HG02623 (cell line): ENCODE measurements at regions not wholly inside any gene's neighbourhood (a gene's known extent, or its start where the extent isn't known, plus 50 kb on each side); places are given as distances from the start of the nearest gene placed in this dataset.
"Not testable (repeated sequence)": the region's sequence is repeated elsewhere in the genome, so short reads cannot be mapped to it uniquely, and the experiment has no call there.

Experiments
- ATAC-seq: cut with Tn5 transposase; IDR thresholded peaks from one replicate; pipeline ENCODE4 v1.9.1; 2021; ENCODE audit warnings: moderate library complexity; ENCODE audit not compliant: unreplicated experiment

DNA sequence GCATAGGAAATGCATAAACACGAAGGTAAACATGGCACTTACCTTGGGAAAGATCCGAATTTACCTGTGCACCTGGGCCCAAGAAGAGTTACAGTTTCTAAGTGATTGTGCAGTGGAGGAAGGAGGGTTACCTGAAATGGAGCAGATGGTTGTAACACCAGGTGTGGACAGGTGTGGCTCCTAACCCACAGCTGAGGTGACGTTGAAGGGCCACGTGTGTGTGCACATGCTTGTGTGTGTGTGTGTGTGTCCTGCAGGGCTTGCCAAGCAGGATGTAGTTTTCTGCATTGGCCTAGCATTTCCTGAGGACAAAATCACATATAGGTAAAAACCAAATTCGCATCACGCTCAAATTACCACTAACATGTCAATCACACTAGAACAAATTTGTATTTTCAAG, 240.8 kb downstream of the ANKRD60 start:
- no peak for ATAC-seq

DNA sequence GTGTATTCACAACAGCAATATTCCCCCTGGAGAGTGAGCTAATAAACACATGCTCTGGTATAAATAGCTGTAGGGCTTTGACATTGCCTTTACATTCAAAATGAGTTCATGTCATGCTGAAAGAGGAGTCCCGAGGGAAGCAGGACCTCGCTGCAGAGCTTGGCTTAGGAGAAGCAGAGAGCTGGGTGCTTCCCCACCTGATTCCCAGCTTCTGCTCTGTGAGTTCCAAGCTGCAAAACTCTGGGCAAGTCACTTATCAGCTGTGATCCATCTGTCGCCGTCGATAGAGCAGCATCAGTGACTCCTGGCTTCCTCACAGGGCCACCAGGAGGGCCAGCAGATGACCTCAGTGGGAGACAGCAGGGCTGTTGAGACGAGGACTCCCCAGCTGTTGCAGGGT, 241.8 kb downstream of the ANKRD60 start:
- ATAC-seq, result no peak

DNA sequence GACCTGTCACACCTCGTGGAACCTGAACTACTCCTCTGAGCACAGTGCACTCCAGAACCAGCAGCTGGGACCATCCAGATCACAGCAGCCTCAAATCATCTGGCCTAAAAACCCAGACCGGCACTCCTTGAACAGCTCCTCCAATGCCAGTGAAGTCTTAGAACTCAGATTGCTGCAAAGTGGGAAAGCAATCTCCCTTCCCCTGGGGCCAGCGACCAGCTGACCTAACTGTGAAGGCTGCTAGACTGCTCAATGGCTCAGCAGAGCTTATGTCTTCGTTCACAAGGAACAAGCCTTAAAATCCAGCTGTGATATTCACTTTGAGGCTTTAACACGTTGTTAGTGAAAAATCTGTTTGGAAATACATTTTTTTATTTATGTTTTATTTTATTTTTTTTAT, 243.2 kb downstream of the ANKRD60 start:
- ATAC-seq, result no peak

DNA sequence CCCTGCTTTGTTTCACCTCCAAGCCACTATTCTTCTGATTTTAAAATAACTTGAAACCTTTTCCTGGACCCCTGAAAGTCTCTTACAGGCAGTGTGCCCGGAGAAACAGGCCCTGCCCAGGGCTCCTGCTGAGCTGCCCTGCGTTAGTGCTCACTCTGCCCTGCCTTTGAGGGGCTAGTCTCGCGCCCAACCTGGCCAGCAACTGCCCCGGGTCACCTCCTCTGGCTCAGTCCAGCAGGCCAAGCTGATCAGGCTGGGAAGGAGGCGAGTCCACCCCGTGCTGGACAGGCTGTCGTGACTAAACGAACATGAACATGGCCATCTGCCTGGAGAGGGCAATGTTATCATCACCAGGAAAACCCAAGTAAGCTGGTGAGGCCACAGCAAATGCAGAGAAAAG, 245.4 kb downstream of the ANKRD60 start:
- ATAC-seq, result no peak

DNA sequence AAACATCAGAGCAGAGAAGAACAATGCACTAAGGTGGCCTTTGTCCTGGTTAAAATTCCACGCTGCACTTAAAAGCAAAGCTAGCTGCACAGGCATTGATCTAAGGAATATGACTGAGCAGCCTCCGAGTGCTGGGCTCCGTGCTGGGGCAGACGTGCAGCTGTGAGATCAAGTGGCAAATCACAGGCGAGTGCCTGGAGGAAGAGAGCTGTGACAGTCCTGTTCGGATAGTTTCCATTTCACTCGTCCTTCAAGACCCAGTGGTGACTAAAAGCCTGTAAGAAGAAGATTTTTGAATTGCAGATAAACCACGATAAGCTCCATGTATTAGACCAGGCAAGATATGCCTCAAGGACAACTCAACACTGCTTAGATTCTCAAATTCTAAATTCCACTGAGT, 247.9 kb downstream of the ANKRD60 start:
- ATAC-seq, result no peak

DNA sequence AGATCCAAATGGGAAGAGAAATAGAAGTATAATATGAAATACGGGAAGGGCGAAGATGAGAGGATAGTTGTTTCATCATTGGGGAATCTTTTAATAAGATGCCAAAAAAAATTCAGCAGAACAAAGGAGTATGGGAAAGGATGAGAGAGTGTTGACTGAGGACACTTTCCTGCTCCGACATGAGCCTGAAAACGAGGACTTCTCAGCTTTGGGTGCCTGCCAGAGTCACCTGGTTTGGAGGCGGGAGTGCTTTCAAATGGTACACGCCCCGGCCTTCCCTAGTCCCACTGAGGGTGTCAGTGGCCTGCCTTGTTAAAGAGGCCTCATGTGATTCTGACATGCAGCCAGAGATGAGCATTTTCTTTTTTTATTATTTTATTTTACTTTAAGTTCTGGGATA, 250.9 kb downstream of the ANKRD60 start:
- no peak for ATAC-seq

DNA sequence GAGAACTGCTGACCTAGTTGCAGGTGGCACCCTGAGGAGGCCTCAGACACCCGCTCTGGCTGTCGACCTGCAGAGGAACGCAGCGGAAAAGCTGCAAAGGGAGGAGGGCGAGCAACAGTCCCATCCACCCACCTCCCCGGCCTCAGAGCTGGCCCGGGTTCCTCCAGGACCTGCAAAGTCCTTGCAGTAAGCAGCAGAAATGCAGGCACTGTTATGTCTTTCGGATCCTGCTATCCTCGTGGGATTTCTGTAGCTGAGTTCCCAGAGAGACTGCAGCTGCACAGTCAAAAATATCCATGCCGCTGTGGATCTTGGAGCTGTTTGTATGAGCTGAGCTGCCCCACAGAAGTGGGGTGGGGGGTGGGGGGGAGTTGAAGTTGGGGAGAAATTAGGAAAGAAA, 251.3 kb downstream of the ANKRD60 start:
- no peak for ATAC-seq

DNA sequence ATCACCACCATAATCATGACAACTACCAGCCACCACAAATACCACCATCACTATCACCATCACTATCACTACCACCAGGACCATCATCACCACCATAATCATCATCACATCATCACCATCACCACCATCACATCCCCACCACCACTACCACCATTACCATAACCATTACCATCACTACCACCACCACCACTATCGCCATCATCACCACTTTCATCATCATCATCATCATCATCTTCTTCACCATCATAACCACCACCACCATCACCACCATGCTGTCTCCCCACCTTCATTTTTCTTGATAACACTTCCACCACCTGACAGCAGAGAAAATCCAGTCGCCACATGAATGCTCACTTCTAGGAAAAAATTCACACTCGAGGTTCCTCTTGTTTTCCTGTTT, 253.6 kb downstream of the ANKRD60 start:
- ATAC-seq, result no peak

DNA sequence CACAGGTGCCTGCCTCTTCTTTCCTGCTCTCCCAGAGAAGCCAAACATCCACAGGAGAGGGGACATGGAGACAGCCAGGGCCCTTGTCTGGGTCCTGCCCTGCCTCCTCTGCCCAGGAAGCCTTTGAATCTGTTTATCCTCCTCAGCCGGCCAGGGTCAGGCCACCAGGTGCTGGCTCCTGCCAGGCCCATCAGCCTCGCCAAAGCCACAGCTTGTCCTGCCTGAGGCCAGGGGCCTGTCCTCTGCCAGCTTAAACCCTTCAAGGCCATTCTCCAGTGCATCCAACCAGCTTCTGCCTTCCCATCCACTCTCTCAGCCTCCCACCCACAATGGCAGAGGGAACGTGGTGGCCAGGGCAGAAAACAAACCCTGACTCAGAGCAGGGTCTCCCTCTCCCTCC, 254.6 kb downstream of the ANKRD60 start:
- no peak for ATAC-seq

DNA sequence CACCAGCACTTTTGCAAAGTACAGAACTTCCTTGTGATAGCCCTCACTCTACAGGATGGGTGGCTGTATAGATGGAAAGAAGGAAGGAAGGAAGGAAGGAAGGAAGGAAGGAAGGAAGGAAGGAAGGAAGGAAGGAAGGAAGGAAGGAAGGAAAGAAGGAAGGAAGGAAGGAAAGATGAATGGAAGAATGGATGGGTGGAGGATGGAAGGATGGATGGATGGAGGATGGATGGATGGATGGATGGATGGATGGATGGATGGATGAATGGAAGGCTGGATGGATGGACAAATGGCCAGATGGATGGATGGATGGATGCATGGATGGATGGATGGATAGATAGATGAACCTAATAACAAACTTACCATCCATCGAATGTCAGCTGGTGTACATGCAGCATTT, 256.9 kb downstream of the ANKRD60 start:
- ATAC-seq, result not testable (repeated sequence)

DNA sequence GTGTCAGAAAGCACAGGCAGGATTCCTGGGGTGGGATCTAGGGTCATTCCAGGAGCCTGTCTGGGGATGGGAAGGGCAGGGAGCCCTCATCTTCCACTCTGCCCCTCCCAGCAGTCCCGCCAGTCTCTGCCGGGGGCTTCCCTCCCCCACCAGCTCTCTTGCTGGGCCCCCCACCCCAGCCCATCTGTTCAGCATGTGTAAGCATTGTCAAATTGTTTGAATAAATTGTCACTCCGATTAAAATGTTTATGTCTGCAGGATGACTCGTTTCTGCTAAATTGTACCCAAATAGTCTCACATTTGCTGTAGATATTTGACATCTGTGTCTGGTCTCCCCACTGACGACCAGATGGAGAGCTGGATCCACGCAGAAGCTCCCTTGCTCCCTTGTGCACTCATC, 257.6 kb downstream of the ANKRD60 start:
- ATAC-seq, result no peak

DNA sequence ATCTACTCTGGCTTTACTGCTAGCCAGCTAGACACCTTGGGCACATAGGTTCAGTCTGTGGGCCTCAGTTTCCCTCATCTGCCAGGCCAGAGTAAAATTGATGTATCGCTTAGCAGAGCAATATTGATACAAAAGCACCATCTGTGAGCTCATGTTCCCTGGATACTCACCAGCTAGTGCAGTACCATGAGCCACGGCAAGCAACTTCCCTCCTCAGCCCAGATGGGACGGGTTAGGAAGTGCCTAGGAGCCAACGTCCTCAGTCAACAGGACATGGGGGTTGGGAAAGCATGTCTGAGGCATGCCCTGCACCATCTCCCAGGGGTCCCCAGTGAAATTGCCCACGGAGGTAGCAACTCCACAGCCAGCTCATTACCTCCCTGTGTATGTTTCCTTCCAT, 258.3 kb downstream of the ANKRD60 start:
- ATAC-seq, result no peak

DNA sequence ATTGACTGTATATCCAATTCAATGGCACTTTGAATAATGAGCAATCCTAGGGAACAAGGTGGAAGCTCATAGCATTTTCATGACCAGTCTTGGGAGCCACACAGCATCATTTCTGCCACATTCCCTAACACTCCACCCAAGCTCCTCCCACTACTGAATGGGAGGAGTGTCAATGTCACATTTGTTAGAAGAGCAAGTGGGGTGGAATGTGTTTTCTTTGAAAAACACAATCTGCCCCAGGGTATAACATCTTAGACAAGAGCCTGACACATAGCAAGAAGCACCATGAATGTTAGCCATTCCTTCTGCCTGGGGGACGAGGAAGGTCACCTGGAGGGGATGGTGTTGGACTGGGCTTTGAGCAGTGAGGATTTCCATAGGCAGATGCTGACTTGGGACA, 258.3 kb upstream of the PMEPA1 start:
- ATAC-seq, result no peak

DNA sequence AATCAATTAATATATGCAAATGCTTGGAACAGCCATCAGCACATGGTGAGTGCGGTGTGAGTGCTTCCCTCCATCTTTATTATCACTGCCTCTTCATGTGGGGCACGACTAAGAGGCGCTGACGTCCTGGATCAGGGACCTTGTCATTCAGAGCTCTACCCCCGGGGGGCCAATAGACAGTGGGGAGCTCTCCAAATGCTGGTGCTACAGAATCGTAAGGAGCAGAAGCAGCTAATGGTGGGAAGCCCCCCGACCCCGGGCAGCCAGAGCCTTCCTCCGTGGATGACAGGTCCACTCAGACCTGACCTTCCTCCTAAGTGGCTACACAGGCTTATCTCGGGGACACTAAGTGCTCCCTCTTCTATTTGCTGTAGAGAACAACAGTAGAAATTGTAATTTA, 257.5 kb upstream of the PMEPA1 start:
- ATAC-seq, result no peak

DNA sequence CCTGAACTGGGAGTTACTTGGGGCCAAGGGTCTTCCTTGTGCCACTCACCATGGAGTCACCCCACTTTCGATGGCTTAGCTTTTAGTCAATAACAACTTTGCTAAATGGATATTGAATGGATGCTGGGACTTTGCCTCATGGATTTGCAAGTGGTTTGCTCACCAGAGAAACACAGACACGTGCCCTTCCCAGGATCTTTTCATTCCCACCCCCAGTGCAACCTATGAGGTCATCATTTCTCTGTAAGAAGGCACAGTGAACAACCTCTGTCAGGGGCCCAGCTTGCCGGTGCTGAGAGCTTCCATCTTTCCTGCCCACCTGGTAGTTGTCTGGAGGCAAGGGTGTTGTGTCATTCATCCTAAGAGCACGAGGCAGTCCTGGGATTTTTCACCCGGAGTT, 256.8 kb upstream of the PMEPA1 start:
- ATAC-seq, result no peak

DNA sequence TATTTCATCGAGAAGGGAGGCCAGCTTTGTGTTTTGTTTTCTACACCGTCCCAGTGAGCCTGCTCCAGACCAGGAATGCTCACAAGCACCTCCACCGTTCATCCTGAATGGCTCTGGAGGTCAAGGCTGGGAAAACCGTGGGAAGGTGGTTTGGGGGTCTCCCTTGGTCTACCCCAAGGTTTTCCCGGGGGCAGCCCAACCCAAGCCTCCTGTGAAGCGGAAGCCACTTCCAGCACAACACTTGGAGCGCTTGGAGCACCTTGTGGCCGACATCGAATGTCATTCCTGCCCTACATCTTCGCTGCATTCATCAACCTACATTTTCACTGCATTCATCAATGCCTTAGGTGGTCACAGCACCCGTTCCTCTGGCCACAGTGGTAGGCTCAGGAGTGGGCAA, 255.6 kb upstream of the PMEPA1 start:
- ATAC-seq, result no peak

DNA sequence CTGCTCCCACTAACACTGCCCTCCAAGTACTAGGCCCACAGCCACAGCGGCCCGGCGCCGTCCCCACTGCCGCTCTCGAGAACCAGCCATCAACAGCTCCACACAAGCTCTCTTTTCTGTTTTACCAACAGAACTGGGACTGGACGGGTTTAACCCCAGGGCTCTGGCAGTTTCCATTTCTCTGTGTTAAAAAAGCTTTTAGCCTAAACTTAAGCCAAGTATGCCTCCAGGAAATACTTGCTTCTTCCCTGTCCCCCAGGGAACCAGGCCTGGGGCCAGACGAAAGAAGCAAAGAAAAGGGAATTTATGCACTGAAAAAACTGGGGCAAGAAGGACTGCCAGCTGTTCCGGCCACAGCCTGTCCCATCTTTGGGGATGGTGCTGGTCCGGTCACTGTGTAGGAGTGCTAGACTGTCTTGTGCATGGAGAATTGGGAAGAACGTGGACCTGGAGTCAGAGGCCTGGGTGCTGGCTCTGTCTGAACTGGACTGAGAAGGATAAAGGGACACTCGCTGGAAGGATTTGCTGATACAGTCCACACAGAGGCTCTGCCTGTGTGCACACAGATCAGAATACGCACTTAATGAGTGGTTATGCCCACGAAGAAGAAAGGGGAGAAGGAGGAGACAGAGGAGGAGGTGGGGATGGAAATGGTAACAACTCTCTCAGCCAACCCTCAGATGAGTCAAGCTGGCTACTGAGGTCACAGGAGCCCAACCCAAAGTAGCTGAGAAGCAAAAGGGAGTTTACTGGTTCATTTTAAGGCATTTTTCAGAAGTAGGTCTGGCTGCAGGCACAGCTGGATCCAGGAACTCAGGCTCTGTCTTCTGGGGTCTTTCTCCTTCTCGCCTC, 254.4 kb upstream of the PMEPA1 start:
- ATAC-seq, result no peak

DNA sequence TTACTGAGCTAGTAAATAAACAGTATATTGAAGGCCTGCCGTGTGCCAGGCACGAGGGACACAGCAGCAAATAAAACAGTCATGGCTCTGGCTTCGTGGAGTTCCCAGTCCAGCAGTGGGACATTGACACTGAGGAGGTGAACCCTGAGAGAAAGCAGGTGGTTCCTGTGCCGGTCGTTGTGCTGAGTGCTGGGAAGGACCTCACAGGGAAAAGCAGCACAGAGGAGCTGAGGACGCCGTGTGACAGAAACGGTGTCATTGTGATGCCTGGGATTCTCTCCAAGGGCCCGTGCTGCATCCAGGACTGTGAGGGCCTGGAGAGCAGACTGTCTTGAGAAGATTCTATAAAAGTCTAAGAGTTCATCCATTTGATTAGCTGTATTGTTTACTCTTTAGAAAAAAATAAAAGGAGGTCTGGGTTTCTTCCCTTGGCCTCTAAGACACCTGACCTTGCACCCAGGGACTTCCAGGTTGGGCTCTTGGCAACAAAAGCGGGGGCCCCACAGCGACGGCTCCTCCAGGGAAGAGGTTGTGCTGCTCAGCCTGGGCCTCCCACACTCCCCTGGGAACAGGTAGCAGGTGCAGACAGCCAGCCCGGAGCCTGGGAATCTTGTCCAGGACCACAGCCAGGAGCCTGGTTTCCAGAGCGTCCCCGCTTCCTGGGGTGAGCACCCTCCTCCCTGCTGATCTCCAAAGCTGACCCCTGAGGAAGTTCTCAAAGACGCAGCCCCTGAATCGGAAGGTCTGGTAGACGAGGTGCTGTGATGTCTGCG, 251.2 kb upstream of the PMEPA1 start:
- no peak for ATAC-seq

DNA sequence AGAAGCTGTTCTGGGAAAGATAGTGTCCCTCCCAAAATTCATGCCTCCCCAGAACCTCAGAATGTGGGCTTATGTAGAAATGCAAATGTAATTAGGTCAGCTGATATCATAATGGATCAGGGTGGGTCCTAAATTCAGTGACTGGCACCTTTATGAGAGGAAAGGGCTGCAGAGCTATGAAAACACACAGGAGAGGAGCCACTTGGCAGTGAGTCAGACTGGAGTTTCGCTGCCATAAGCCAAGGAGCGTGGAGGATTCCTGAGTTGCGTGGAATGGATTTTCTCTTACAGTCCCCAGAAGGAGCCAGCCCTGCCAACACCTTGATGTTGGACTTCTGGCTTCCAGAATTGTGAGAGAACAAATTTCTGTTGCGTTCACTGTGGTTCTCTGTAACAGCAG, 249.8 kb upstream of the PMEPA1 start:
- no peak for ATAC-seq

DNA sequence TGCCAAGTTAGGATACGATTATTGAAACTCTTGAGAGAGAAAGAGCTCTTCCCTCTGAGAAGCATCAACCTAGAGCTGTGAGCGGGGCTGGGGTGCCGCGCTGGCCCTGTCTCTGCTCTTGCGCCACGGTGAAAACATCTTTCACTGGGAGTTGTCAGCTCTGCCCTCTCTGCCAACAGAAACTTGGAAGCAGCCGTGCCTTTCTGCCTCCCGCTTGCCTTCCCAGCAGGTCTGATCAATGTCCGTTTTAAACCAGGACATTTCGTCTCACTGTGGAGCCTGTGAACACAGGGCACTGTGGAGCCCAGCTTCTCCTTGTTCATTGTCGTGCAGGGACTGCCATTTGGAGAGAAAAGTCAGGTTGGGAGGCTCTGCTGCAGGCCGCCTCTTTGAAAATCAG, 249.2 kb upstream of the PMEPA1 start:
- ATAC-seq, result no peak

DNA sequence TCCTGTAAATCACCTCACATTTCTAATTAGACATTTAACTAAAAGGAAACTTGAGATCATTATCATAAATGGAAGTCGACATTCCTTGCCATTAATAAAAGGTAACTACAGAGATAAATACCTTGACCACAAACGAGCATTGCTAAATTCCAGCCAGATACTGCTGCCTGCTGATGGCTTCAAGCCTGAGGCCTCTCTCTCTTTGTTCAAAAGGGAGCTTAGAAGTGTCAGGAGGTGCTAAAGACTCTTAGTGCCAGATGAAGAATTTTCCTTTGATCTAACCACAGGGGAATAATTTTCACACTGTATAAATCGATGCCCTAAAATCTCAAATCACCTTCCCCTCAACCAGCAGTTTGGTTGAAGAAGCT, 248.2 kb upstream of the PMEPA1 start:
- ATAC-seq, result no peak

DNA sequence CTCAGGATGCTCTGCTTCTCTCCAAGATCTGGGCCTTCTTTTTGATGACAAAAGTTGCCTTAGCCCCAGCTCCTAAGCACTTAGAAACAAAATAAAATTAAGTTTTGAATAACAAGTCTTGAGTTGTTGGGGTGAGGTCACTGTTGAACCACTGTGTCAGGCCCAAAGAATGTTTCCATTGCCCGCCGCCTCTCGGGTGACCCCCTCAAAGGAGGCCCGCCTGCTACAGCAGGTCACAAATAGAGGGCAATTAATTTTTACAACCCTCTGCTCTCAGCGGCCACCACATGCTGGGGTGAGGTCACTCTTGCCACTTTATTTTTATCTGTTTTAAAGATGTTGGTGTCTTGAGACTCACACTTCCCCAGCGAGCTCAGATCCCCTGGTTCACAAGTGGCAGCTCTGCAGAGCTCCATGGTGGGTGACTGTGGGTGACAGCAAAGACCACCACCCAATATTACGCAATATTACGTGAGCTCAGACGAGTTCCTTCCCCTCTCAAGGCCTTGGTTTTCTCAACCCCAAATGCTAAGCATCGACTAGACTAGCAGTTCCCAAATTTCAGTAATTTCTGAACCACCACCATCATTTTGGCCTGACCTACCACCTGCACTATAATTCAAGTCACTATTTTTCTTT, 247.7 kb upstream of the PMEPA1 start:
- no peak for ATAC-seq
